Peyer's patch (tissue), 4 donors: ENCODE measurements at regions not wholly inside any gene's neighbourhood (a gene's known extent, or its start where the extent isn't known, plus 50 kb on each side); places are given as distances from the start of the nearest gene placed in this dataset.

Experiments used
- CTCF ChIP-seq, 6 experiments: fragments of 450-650 bp in 4 of 6; fragments of 200-600 bp in 2 of 6; sonication (generic) in 1 of 6; IDR thresholded peaks; one replicate each; pipeline ENCODE4 v1.5.1; 2017 to 2019; ENCODE audit warnings: antibody characterized with exemption in 6 of 6, mild to moderate bottlenecking in 3 of 6, moderate library complexity in 1 of 6
- POLR2A ChIP-seq, 2 donors: fragments of 450-650 bp; IDR thresholded peaks; one replicate each; pipeline ENCODE4 v1.5.1; 2017; ENCODE audit warnings: antibody characterized with exemption in 2 of 2, mild to moderate bottlenecking in 2 of 2, moderate library complexity in 2 of 2

DNA sequence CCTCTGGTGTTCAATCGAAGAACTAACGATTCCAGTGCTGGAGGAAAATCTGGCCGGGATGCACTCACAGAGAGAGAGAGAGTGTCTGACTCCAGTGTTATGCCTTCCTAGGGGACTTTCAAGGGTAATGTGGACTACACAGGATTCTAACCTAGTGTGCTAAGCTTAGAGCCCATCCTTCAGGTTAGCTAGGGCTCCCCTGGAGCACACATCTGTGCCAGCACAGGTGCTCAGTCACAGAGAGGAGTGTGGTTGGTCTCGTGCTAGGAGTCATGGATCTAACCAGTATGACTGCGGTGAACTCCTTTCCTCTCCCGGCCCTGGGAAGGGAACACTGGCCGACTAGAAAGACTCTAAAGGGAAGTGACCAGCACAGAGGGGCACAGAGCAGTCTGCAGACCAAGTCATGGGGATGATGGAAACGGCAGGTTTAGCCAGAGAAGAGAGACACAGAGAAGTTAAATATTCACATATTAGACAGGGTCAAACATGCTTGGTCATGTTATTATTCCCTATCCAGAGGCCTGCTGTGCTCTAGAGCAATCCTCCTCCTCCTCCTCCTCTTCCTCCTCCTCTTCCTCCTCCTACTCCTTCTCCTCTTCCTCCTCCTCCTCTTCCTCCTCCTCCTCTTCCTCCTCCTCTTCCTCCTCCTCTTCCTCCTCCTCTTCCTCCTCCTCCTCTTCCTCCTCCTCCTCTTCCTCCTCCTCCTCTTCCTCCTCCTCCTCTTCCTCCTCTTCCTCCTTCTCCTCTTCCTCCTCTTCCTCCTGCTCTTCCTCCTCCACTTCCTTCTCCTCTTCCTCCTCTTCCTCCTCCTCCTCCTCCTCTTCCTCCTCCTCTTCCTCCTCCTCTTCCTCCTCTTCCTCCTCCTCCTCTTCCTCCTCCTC lies 280.3 kb downstream of the XXYLT1 start:
- TF ChIP-seq CTCF (IDR thresholded peaks at IDR 0.05): no peak
- TF ChIP-seq POLR2A (IDR thresholded peaks at IDR 0.05): no peak
